H9 (cell line): ENCODE measurements at regions not wholly inside any gene's neighbourhood (a gene's known extent, or its start where the extent isn't known, plus 50 kb on each side); places are given as distances from the start of the nearest gene placed in this dataset.

Experiments
- DNase-seq: peaks from one replicate; pipeline ENCODE4 v3.0.0-alpha.2; 2017
- H2AFZ ChIP-seq: one replicate; pipeline ENCODE4 v1.6.1; 2013; ENCODE audit warnings: mild to moderate bottlenecking, low read length, control low read depth, moderate library complexity
- H2AK5ac ChIP-seq: 2 replicates; pipeline ENCODE4 v1.6.1; 2013; ENCODE audit warnings: low read length, control low read depth, mixed read lengths; ENCODE audit not compliant: insufficient read length
- H2BK120ac ChIP-seq: one replicate; pipeline ENCODE4 v1.6.1; 2013; ENCODE audit warnings: low read depth, mild to moderate bottlenecking, low read length, control low read depth, inconsistent platforms; ENCODE audit not compliant: poor library complexity, severe bottlenecking
- H2BK12ac ChIP-seq: 2 replicates; pipeline ENCODE4 v1.6.1; 2013; ENCODE audit warnings: low read length, control low read depth, mixed read lengths, low read depth; ENCODE audit not compliant: insufficient read length
- H2BK15ac ChIP-seq: 2 replicates; pipeline ENCODE4 v1.6.1; 2013; ENCODE audit warnings: low read depth, low read length, control low read depth
- H2BK20ac ChIP-seq: one replicate; pipeline ENCODE4 v1.6.1; 2013; ENCODE audit warnings: low read depth, mild to moderate bottlenecking, low read length, control low read depth, inconsistent platforms; ENCODE audit not compliant: poor library complexity, severe bottlenecking
- H2BK5ac ChIP-seq: 2 replicates; pipeline ENCODE4 v1.6.1; 2013; ENCODE audit warnings: low read length, control low read depth, mixed read lengths; ENCODE audit not compliant: insufficient read length
- H3K14ac ChIP-seq: 2 replicates; pipeline ENCODE4 v1.6.1; 2013; ENCODE audit warnings: low read length, control low read depth; ENCODE audit not compliant: insufficient read depth
- H3K18ac ChIP-seq: 2 replicates; pipeline ENCODE4 v1.6.1; 2013; ENCODE audit warnings: low read depth, mild to moderate bottlenecking, mixed read lengths, low read length, control low read depth; ENCODE audit not compliant: insufficient read length
- H3K23ac ChIP-seq: 2 replicates; pipeline ENCODE4 v1.6.1; 2013; ENCODE audit warnings: low read length, control low read depth, mixed read lengths, low read depth; ENCODE audit not compliant: insufficient read length
- H3K23me2 ChIP-seq: 2 replicates; pipeline ENCODE4 v1.6.1; 2013; ENCODE audit warnings: low read depth, mild to moderate bottlenecking, mixed read lengths, low read length, control low read depth; ENCODE audit not compliant: insufficient read length, poor library complexity, severe bottlenecking
- H3K27ac ChIP-seq: 2 replicates; pipeline ENCODE4 v1.5.1; 2013; ENCODE audit warnings: low read length, control low read depth, mixed read lengths, low read depth; ENCODE audit not compliant: insufficient read length
- H3K27me3 ChIP-seq: 2 replicates; pipeline ENCODE4 v1.6.1; 2013; ENCODE audit warnings: low read length, control low read depth, inconsistent platforms; ENCODE audit not compliant: insufficient read depth
- H3K4ac ChIP-seq: 2 replicates; pipeline ENCODE4 v1.6.1; 2013; ENCODE audit warnings: low read depth, mild to moderate bottlenecking, control low read depth, inconsistent platforms, low read length, moderate library complexity
- H3K4me1 ChIP-seq: 2 replicates; pipeline ENCODE4 v1.6.1; 2013; ENCODE audit warnings: low read length, control low read depth, inconsistent platforms; ENCODE audit not compliant: insufficient read depth
- H3K4me2 ChIP-seq: 2 replicates; pipeline ENCODE4 v1.6.1; 2013; ENCODE audit warnings: low read length, control low read depth, mixed read lengths; ENCODE audit not compliant: insufficient read length, insufficient read depth
- H3K56ac ChIP-seq: 2 replicates; pipeline ENCODE4 v1.6.1; 2013; ENCODE audit warnings: low read depth, mild to moderate bottlenecking, mixed read lengths, low read length, control low read depth; ENCODE audit not compliant: insufficient read length
- H3K79me1 ChIP-seq: 2 replicates; pipeline ENCODE4 v1.6.1; 2013; ENCODE audit warnings: low read depth, mild to moderate bottlenecking, moderate library complexity, low read length, control low read depth, inconsistent platforms; ENCODE audit not compliant: insufficient read depth, poor library complexity, severe bottlenecking
- H3K79me2 ChIP-seq: 2 replicates; pipeline ENCODE4 v1.6.1; 2013; ENCODE audit warnings: low read length, control low read depth, inconsistent platforms; ENCODE audit not compliant: insufficient read depth
- H3K9ac ChIP-seq: 2 replicates; pipeline ENCODE4 v1.6.1; 2013; ENCODE audit warnings: low read length, control low read depth, mixed read lengths; ENCODE audit not compliant: insufficient read length; ENCODE audit errors: extremely low read depth
- H3K9me3 ChIP-seq: one replicate; pipeline ENCODE4 v1.6.1; 2013; ENCODE audit warnings: low read depth, low read length, inconsistent platforms; ENCODE audit not compliant: control insufficient read depth
- H3T11ph ChIP-seq: one replicate; pipeline ENCODE4 v1.6.1; 2013; ENCODE audit warnings: mild to moderate bottlenecking, low read length, control low read depth, inconsistent platforms
- H4K20me1 ChIP-seq: one replicate; pipeline ENCODE4 v1.6.1; 2013; ENCODE audit not compliant: control insufficient read depth, insufficient read length, insufficient read depth
- H4K5ac ChIP-seq: 2 replicates; pipeline ENCODE4 v1.6.1; 2013; ENCODE audit warnings: low read depth, mild to moderate bottlenecking, mixed read lengths, low read length, control low read depth; ENCODE audit not compliant: insufficient read length
- H4K8ac ChIP-seq: replicated peaks from 2 replicates; pipeline ENCODE4 v1.6.1; 2013; ENCODE audit warnings: low read length, control low read depth, mixed read lengths, low read depth; ENCODE audit not compliant: insufficient read length
- H4K91ac ChIP-seq: 2 replicates; pipeline ENCODE4 v1.6.1; 2013; ENCODE audit warnings: low read depth, mild to moderate bottlenecking, moderate library complexity, mixed read lengths, low read length, control low read depth; ENCODE audit not compliant: insufficient read length
- H3K27ac Mint-ChIP-seq, 3 experiments: 2 replicates in 2 of 3; 3 replicates in 1 of 3; pipeline ENCODE4 v1.8.0; 2020 to 2021; ENCODE audit warnings: mixed read lengths in 3 of 3, mild to moderate bottlenecking in 1 of 3, moderate library complexity in 1 of 3
- H3K27me3 Mint-ChIP-seq: 2 replicates; pipeline ENCODE4 v1.8.0; 2021; ENCODE audit warnings: low read depth, mild to moderate bottlenecking, moderate library complexity, mixed read lengths
- H3K36me3 Mint-ChIP-seq, 3 experiments: 2 replicates in 2 of 3; 3 replicates in 1 of 3; pipeline ENCODE4 v1.8.0; 2020 to 2021; ENCODE audit warnings: low read depth in 3 of 3, mixed read lengths in 3 of 3; ENCODE audit not compliant: insufficient read depth in 1 of 3
- H3K4me1 Mint-ChIP-seq, 2 experiments: 2 replicates each; pipeline ENCODE4 v1.8.0; 2020; ENCODE audit warnings: mixed read lengths in 2 of 2
- H3K4me3 Mint-ChIP-seq, 2 experiments: 2 replicates in 1 of 2; 3 replicates in 1 of 2; pipeline ENCODE4 v1.8.0; 2020 to 2021; ENCODE audit warnings: mild to moderate bottlenecking in 2 of 2, mixed read lengths in 2 of 2, moderate library complexity in 1 of 2
- H3K9me3 Mint-ChIP-seq, 2 experiments: 2 replicates in 1 of 2; 3 replicates in 1 of 2; pipeline ENCODE4 v1.8.0; 2020; ENCODE audit warnings: mild to moderate bottlenecking in 2 of 2, mixed read lengths in 2 of 2, moderate library complexity in 1 of 2
- CTCF ChIP-seq: fragments of 200-600 bp; sonication (generic); conservative IDR thresholded peaks from 3 replicates; pipeline ENCODE4 v1.8.0; 2021; ENCODE audit warnings: antibody characterized with exemption, mild to moderate bottlenecking
- WGBS: extraction: QIAGEN DNeasy Blood & Tissue Kit; methylation state at CpG from one replicate; pipeline ENCODE4 v1.1.7; 2013; ENCODE audit warnings: missing lambda C conversion rate, low lambda C conversion rate, mixed read lengths; ENCODE audit not compliant: insufficient read length; ENCODE audit errors: extremely low coverage; 5-methylcytosine and 5-hydroxymethylcytosine counted together

GRCh38 chr20:11700831-11701230 is 216.9 kb upstream of the BTBD3 start:
- Histone ChIP-seq H3K4me1 (no peaks in the 10 kb centered on the region), H2BK20ac (no peak overlapping the region), H3K18ac (no peak overlapping the region), H2BK12ac (no peak overlapping the region), H3K56ac (no peak overlapping the region), H4K20me1 (no peaks in the 10 kb centered on the region), H4K5ac (no peak overlapping the region), H2AFZ (no peak overlapping the region), H3K14ac (no peak overlapping the region), H3K27ac (no peak overlapping the region), H2AK5ac (no peak overlapping the region), H2BK5ac (no peak overlapping the region), H3K9ac (no peak overlapping the region), H3T11ph (no peak overlapping the region), H3K9me3 (no peaks in the 10 kb centered on the region), H3K23me2 (no peaks in the 10 kb centered on the region), H3K79me2 (no peaks in the 10 kb centered on the region), H2BK15ac (no peak overlapping the region), H4K91ac (no peak overlapping the region), H3K4ac (no peak overlapping the region), H4K8ac (no peak overlapping the region), H3K27me3 (no peaks in the 10 kb centered on the region), H3K79me1 (no peaks in the 10 kb centered on the region), H2BK120ac (no peak overlapping the region), H3K23ac (no peak overlapping the region), H3K4me2 (no peak overlapping the region)
- no peak for DNase-seq
- no peaks in the 10 kb centered on the region for H3K27me3 Mint-ChIP-seq
- H3K9me3 Mint-ChIP-seq: peaks cover 14 to 17% of the 10 kb centered on the region in 2 experiments; a peak in 4 of 5 replicates
- TF ChIP-seq CTCF: no peak
- WGBS: no CpG with 5 or more reads among the region's 5 CpGs
- H3K4me3 Mint-ChIP-seq: no peak overlapping the region
- no peaks in the 10 kb centered on the region for H3K4me1 Mint-ChIP-seq
- H3K36me3 Mint-ChIP-seq: peaks cover 0 to 16% (median 5%) of the 10 kb centered on the region in 3 experiments; a peak in 6 of 7 replicates
- H3K27ac Mint-ChIP-seq: no peak overlapping the region
